Activated B cell treated with CpG ODN at 0.5 μM for 24 hours (primary cell): ENCODE measurements at regions not wholly inside any gene's neighbourhood (a gene's known extent, or its start where the extent isn't known, plus 50 kb on each side); places are given as distances from the start of the nearest gene placed in this dataset.

Source experiments
- ATAC-seq: fragments of 200-7000 bp; cut with Tn5 transposase; one replicate; pipeline ENCODE4 v1.10.0; 2021; ENCODE audit warnings: low read depth, mild to moderate bottlenecking, moderate library complexity
- CTCF ChIA-PET: fragments of 350-600 bp; sonication (Branson Sonifier 250); formaldehyde crosslinking; loops from one replicate; lab custom pipeline; 2021; ENCODE audit warnings: antibody characterized with exemption; lab: Charles Lee
- POLR2A ChIA-PET: fragments of 350-600 bp; sonication (Branson Sonifier 250); formaldehyde crosslinking; loops from one replicate; lab custom pipeline; 2021; ENCODE audit warnings: antibody characterized with exemption; lab: Charles Lee
- DNase-seq: peaks from one replicate; pipeline ENCODE4 v3.0.0; 2022
- H3K27ac Mint-ChIP-seq: one replicate; pipeline ENCODE4 v1.8.0; 2020; ENCODE audit warnings: mixed read lengths
- H3K27me3 Mint-ChIP-seq: one replicate; pipeline ENCODE4 v1.8.0; 2021; ENCODE audit warnings: mixed read lengths
- H3K36me3 Mint-ChIP-seq: one replicate; pipeline ENCODE4 v1.8.0; 2021; ENCODE audit warnings: low read depth, mixed read lengths
- H3K4me1 Mint-ChIP-seq: one replicate; pipeline ENCODE4 v1.8.0; 2021; ENCODE audit warnings: mixed read lengths
- H3K4me3 Mint-ChIP-seq: one replicate; pipeline ENCODE4 v1.8.0; 2020; ENCODE audit warnings: mild to moderate bottlenecking, mixed read lengths
- H3K9me3 Mint-ChIP-seq: one replicate; pipeline ENCODE4 v1.8.0; 2020; ENCODE audit warnings: mixed read lengths
- intact Hi-C: fragments of 100-400 bp; cut with micrococcal nuclease; formaldehyde crosslinking; loops from one replicate; pipeline ENCODE4 v1.15.1; 2024
- TF ChIP-seq, protein P1 (sequence below): fragments of 200-600 bp; IDR thresholded peaks from one replicate; pipeline ENCODE4 v1.8.0; 2022; ENCODE audit warnings: antibody characterized with exemption, mild to moderate bottlenecking

DNA sequence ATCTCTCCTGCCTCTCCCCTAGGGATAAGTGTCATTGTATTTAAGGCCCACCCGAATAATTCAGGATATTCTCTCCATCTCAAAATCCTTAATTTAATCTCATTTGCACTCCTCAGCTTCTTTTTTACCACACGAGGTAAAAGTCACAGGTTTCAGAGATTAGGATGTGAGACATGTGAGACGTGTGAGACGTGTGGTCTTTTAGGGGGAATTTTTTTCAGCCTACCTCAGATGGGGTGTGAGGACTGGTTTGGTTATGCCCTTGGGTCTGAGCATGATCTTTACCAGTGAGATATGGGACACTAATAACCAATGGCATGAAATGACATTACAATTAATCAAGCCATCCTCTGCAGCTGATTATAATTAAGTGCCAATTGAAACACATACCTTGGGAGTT is 324.2 kb downstream of the BMP2 start:
- no peak for ATAC-seq
- Mint-ChIP-seq H3K36me3 (no peaks in the 10 kb centered on the region), H3K9me3 (peaks cover 2% of the 10 kb centered on the region), H3K27ac (no peak overlapping the region), H3K27me3 (no peaks in the 10 kb centered on the region), H3K4me3 (no peak overlapping the region), H3K4me1 (no peaks in the 10 kb centered on the region)
- no peak for DNase-seq
- TF ChIP-seq, protein P1, sequence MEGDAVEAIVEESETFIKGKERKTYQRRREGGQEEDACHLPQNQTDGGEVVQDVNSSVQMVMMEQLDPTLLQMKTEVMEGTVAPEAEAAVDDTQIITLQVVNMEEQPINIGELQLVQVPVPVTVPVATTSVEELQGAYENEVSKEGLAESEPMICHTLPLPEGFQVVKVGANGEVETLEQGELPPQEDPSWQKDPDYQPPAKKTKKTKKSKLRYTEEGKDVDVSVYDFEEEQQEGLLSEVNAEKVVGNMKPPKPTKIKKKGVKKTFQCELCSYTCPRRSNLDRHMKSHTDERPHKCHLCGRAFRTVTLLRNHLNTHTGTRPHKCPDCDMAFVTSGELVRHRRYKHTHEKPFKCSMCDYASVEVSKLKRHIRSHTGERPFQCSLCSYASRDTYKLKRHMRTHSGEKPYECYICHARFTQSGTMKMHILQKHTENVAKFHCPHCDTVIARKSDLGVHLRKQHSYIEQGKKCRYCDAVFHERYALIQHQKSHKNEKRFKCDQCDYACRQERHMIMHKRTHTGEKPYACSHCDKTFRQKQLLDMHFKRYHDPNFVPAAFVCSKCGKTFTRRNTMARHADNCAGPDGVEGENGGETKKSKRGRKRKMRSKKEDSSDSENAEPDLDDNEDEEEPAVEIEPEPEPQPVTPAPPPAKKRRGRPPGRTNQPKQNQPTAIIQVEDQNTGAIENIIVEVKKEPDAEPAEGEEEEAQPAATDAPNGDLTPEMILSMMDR: no peak
- POLR2A ChIA-PET: no interaction called here
- CTCF ChIA-PET: no interaction called here
- intact Hi-C loops: no loop called here

DNA sequence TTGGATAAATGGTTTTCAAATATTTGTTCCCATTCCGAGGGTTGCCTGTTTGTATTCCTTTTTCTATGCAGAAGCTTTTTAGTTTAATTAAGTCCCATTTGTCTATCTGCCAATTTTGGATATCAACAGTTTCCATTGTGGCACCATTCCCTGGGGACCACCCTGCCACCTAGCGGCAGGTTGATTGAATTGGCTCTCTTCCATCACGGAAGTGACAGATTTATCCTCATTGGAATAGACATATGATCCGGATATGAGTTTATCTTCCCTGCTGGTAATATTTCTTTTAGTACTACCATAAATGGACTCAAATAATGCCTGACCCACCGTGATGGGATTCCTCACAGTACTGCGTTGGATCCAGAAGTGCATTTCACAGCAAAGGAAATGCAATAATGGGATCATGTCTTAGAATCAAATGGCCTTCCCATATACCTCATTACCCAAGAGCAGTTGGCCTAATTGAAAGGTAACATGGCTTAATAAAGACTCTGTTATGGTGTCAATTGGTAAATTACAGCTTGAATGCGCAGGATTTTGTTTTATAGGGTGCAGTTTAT is 327.0 kb downstream of the BMP2 start:
- Mint-ChIP-seq H3K36me3 (no peaks in the 10 kb centered on the region), H3K4me1 (no peaks in the 10 kb centered on the region), H3K27me3 (no peaks in the 10 kb centered on the region), H3K4me3 (no peak overlapping the region), H3K27ac (no peak overlapping the region), H3K9me3 (peaks cover 2% of the 10 kb centered on the region)
- intact Hi-C loops: no loop called here
- ATAC-seq: no peak
- TF ChIP-seq, protein P1: no peak
- CTCF ChIA-PET: no interaction called here
- no peak for DNase-seq
- POLR2A ChIA-PET: no interaction called here

DNA sequence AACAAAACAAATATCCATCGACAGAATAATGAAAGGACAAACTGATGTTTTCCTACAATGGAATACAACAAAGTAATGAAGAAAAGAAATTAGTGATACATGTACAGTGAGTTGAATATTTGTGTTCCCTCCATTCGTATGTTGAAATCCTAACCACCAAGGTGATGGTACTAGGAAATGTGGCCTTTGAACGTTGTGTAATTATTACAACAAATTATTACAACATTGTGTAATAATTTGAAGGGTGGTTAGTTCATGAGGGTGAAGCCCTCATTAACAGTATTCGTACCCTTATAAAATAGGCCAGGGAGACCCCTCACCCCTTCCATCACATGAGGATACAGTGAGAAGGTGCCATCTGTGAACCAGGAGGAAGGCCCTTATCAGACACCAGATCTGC is 339.4 kb downstream of the BMP2 start:
- H3K27me3 Mint-ChIP-seq: no peaks in the 10 kb centered on the region
- no peaks in the 10 kb centered on the region for H3K36me3 Mint-ChIP-seq
- no peak for DNase-seq
- H3K4me3 Mint-ChIP-seq: no peak overlapping the region
- intact Hi-C loops: no loop called here
- ChIA-PET POLR2A (no interaction called here), CTCF (no interaction called here)
- peaks cover 2% of the 10 kb centered on the region for H3K9me3 Mint-ChIP-seq
- no peaks in the 10 kb centered on the region for H3K4me1 Mint-ChIP-seq
- ATAC-seq: no peak
- H3K27ac Mint-ChIP-seq: no peak overlapping the region
- TF ChIP-seq, protein P1: no peak

DNA sequence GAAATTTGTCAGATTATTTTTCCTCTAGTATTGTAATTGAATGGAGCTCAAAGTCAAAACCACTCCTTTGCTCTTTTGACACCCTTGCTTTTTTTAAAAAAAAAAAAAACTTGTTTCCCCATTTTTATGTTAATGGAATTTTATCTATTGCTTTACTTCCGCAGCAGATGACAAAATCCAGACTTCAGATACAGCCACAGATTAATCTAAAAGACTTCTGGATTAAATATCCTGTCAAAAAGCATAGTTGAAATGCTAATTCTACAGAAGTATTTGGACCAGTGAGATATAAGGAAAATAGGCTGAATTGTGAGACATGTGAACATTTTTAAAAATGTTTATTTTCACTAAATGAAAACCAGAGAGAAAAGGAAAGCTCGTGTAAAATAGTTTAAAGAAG is 341.4 kb downstream of the BMP2 start:
- ChIA-PET CTCF (no interaction called here), POLR2A (no interaction called here)
- no peaks in the 10 kb centered on the region for H3K4me1 Mint-ChIP-seq
- TF ChIP-seq, protein P1: no peak
- no peak for DNase-seq
- H3K36me3 Mint-ChIP-seq: no peaks in the 10 kb centered on the region
- no peak for ATAC-seq
- no peak overlapping the region for H3K27ac Mint-ChIP-seq
- intact Hi-C loops: no loop called here
- H3K9me3 Mint-ChIP-seq: peaks cover 4% of the 10 kb centered on the region
- no peaks in the 10 kb centered on the region for H3K27me3 Mint-ChIP-seq
- H3K4me3 Mint-ChIP-seq: no peak overlapping the region

DNA sequence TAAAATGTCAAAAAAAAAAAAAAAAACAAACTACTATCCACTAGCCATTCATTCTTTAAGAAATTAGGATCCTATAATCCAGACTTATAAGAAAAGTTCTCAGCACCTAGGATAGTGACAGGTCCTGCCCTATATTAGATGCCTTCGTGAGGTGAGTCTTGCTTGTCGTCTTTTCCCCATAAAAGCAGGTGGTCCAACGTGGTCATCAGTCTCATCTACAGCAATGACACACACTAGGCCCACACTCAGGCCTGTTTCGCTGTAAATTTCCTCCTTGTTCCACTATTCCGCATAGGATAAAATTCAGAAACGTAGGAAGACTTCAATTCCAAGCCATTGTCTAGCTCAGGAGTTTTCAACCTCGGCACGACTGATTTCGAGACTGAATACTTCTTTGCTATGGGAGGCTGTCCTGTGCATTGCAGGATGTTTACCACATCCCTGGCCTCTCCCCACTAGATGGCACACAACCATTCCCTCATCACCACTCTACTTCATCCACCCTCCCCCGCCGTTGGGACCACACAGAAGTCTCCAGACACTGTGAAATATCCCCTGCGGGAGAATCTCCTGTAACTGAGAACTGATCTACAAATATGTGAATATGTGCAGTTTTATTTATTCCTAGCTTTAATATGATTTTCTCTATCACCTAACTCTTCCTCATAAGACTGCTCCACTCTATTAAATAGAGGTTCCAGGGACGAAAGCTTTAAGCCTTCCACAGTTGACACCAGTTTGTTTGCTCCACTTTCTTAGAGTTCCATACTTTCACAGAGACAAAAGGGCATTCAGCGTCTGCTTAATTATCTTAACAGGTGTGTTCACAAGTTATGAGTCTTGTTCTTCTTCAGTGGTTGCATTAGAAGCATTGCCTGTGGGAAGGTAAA is 346.3 kb downstream of the BMP2 start:
- no peaks in the 10 kb centered on the region for H3K36me3 Mint-ChIP-seq
- POLR2A ChIA-PET: no interaction called here
- H3K4me1 Mint-ChIP-seq: no peaks in the 10 kb centered on the region
- no peak overlapping the region for H3K27ac Mint-ChIP-seq
- intact Hi-C loops: no loop called here
- TF ChIP-seq, protein P1: no peak
- peaks cover 5% of the 10 kb centered on the region for H3K9me3 Mint-ChIP-seq
- H3K27me3 Mint-ChIP-seq: no peaks in the 10 kb centered on the region
- DNase-seq: no peak
- CTCF ChIA-PET: no interaction called here
- no peak overlapping the region for H3K4me3 Mint-ChIP-seq
- ATAC-seq: no peak
